Thymus (tissue), 11 donors: ENCODE measurements at regions not wholly inside any gene's neighbourhood (a gene's known extent, or its start where the extent isn't known, plus 50 kb on each side); places are given as distances from the start of the nearest gene placed in this dataset.

ENCODE experiments used
- DNase-seq, 9 donors: peaks; one replicate each; pipeline ENCODE4 v3.0.0-alpha.2; 2013; ENCODE audit warnings: low spot score in 9 of 9, low read depth in 6 of 9, missing footprints in 1 of 9
- H3K27ac ChIP-seq, 2 donors: one replicate each; pipeline ENCODE4 v1.5.1; 2013; ENCODE audit warnings: control low read depth in 1 of 2, low read depth in 1 of 2, low read length in 1 of 2, mild to moderate bottlenecking in 1 of 2, moderate library complexity in 1 of 2
- H3K27me3 ChIP-seq, 2 donors: one replicate each; pipeline ENCODE4 v1.5.1; 2013; ENCODE audit warnings: low read length in 1 of 2; ENCODE audit not compliant: control insufficient read depth in 2 of 2, insufficient read depth in 1 of 2
- H3K36me3 ChIP-seq, 2 donors: one replicate each; pipeline ENCODE4 v1.5.1; 2013; ENCODE audit warnings: low read length in 1 of 2, mild to moderate bottlenecking in 1 of 2, moderate library complexity in 1 of 2; ENCODE audit not compliant: control insufficient read depth in 2 of 2, insufficient read depth in 2 of 2
- H3K4me1 ChIP-seq, 2 donors: one replicate each; pipeline ENCODE4 v1.5.1; 2013; ENCODE audit warnings: low read length in 2 of 2; ENCODE audit not compliant: control insufficient read depth in 2 of 2, insufficient read depth in 2 of 2
- H3K4me3 ChIP-seq, 2 donors: one replicate each; pipeline ENCODE4 v1.5.1; 2013; ENCODE audit warnings: low read length in 2 of 2, control low read depth in 1 of 2, mild to moderate bottlenecking in 1 of 2
- H3K9me3 ChIP-seq, 2 donors: one replicate each; pipeline ENCODE4 v1.5.1; 2013; ENCODE audit warnings: low read length in 1 of 2, mild to moderate bottlenecking in 1 of 2; ENCODE audit not compliant: control insufficient read depth in 2 of 2, insufficient read depth in 1 of 2
- WGBS: extraction: QIAGEN DNeasy Blood & Tissue Kit; methylation state at CpG from one replicate; pipeline ENCODE4 v1.1.7; 2013; 5-methylcytosine and 5-hydroxymethylcytosine counted together
- donor health status: healthy.

DNA sequence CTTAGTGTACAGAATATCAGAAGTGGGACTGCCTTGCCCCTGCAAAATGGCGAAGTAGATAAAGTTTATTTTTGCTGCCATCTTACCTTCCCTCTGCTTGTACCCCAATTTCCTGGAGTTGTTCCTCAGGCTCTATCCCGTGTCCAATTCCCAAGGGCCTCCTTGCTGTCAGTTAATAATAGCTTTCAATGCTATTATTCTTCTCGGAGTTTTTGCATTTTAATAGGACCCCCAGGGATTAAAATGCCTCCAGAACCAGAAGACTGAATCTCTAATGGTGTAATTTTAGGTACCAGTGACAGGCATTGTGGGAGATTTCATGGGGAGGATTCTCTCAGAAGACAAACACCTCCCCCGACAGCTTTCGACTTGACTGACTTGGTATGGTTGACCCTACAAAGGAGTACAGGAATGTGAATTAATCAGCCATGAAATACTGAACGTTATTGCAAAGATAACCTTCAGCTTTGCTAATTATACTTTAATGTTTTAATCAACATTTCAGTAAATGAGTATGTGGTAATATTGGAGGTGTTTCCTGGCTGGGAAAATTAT lies 75.2 kb downstream of the ZNF22 start:
- 79% methylated on average over 6 of the region's 6 CpGs for WGBS
- Histone ChIP-seq H3K27me3 (no peaks in the 10 kb centered on the region), H3K27ac (no peak overlapping the region), H3K4me1 (no peaks in the 10 kb centered on the region), H3K4me3 (no peak overlapping the region), H3K9me3 (peaks cover 3 to 26% of the 10 kb centered on the region in 2 donors), H3K36me3 (no peaks in the 10 kb centered on the region)
- DNase-seq = no peak

DNA sequence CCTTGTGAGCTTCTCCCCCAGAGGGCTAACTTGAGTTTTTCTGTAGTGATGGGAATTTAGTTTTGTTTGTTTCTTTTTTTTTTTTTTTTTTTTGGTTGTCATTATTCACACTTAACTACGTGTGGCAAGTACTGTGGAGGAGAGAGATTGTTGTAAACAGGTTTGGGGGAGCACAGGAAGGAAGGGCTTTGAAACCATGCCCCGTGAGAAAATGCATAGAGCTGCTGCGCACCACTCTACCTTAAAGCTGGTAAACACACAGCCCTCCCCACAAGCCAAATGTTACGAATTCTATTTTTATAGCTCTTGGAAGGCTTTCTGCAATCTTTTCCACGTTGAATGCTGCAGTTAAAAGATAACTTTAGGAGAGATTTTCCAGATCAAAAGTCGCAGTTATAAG lies 76.2 kb downstream of the ZNF22 start:
- Histone ChIP-seq H3K9me3 (peaks cover 3 to 18% of the 10 kb centered on the region in 2 donors), H3K27me3 (no peaks in the 10 kb centered on the region), H3K4me3 (no peak overlapping the region), H3K27ac (no peak overlapping the region), H3K36me3 (no peaks in the 10 kb centered on the region), H3K4me1 (no peaks in the 10 kb centered on the region)
- 9% methylated on average over 6 of the region's 6 CpGs for WGBS
- DNase-seq = peak; percentile 9 to 69 (median 26)

GRCh38 chr10:45080331-45080730 lies 79.6 kb downstream of the ZNF22 start:
- WGBS = 98% methylated on average over 3 of the region's 3 CpGs
- no peaks in the 10 kb centered on the region for H3K4me1 ChIP-seq
- no peak for DNase-seq

GRCh38 chr10:45082176-45082575 lies 81.5 kb downstream of the ZNF22 start:
- Histone ChIP-seq H3K36me3 (no peaks in the 10 kb centered on the region), H3K4me1 (no peaks in the 10 kb centered on the region), H3K9me3 (peaks cover 0 to 3% of the 10 kb centered on the region in 2 donors), H3K27me3 (no peaks in the 10 kb centered on the region), H3K27ac (no peak overlapping the region), H3K4me3 (no peak overlapping the region)
- DNase-seq = no peak
- WGBS = 92% methylated on average over 1 of the region's 1 CpG

More at GRCh38 chr10:45080331-45080730, 79.6 kb downstream of the ZNF22 start:
- Histone ChIP-seq H3K9me3 (no peaks in the 10 kb centered on the region), H3K36me3 (no peaks in the 10 kb centered on the region), H3K4me3 (no peak overlapping the region), H3K27me3 (no peaks in the 10 kb centered on the region), H3K27ac (no peak overlapping the region)

DNA sequence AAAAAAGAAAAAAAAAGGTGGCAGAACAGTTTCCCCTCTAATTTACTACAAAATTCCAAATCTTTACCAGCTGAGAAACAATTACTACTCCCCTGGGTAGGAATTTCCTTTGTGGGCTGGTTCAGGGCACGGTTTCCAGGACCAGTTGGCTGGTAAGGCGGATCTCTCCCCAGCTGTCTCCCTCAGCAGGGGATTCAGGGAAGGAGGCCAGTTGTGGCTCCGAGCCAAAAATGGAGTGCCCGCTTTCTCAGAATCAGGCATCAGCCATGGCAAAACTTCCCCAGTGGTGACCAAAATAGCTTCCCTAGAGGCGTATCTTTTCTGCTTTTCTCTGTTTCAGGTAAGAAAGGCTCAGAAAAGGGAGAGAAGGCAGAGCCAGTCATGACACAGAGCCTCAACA lies 91.2 kb downstream of the ZNF22 start:
- Histone ChIP-seq H3K9me3 (no peaks in the 10 kb centered on the region), H3K4me1 (peaks cover 0 to 5% of the 10 kb centered on the region in 2 donors), H3K36me3 (no peaks in the 10 kb centered on the region), H3K4me3 (no peak overlapping the region), H3K27me3 (no peaks in the 10 kb centered on the region), H3K27ac (no peak overlapping the region)
- 96% methylated on average over 5 of the region's 5 CpGs for WGBS
- DNase-seq = no peak

DNA sequence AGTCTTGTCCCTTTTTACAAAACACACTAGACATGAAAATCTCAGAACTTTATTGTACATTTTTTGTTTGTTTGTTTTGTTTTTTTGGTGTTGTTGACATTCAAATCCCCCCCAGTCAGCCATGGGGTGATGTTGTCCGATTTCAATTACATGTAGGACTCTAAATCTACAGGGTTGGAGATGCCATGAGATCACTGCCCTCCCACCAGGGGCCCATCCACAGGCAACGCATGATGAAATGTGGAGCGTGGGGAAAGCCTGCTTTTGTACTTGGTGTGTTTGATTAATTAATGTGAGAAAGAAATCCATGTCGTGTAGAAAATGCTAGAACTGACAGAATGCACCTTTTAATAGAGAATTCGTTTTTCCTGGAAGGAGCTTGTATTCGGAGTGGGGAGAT lies 93.2 kb downstream of the ZNF22 start:
- DNase-seq = no peak
- 95% methylated on average over 6 of the region's 6 CpGs for WGBS
- Histone ChIP-seq H3K9me3 (no peaks in the 10 kb centered on the region), H3K4me1 (peaks cover 0 to 5% of the 10 kb centered on the region in 2 donors), H3K27ac (no peak overlapping the region), H3K27me3 (no peaks in the 10 kb centered on the region), H3K4me3 (no peak overlapping the region), H3K36me3 (no peaks in the 10 kb centered on the region)

DNA sequence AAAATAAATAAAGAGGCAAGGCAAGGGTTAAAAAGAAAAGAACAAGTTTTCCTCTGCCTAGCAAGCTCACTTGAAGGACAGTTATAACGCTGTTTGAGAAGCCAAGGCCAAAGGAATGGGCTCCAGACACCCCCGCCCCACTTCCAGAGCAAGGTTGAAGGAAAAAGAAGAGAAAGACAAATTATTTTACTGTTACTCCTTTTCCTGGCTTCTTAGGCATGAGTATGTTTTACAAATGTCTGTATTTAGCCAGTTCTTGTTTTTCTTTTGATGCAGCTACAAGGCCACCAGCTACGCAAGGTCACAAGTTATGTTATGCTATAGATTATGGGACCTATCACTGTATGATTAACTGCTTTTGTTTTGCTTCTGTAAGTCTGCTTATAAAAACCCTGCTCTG lies 94.6 kb downstream of the ZNF22 start:
- Histone ChIP-seq H3K4me1 (peaks cover 0 to 5% of the 10 kb centered on the region in 2 donors), H3K36me3 (no peaks in the 10 kb centered on the region), H3K9me3 (no peaks in the 10 kb centered on the region), H3K27ac (no peak overlapping the region), H3K4me3 (no peak overlapping the region), H3K27me3 (no peaks in the 10 kb centered on the region)
- 97% methylated on average over 3 of the region's 3 CpGs for WGBS
- no peak for DNase-seq

DNA sequence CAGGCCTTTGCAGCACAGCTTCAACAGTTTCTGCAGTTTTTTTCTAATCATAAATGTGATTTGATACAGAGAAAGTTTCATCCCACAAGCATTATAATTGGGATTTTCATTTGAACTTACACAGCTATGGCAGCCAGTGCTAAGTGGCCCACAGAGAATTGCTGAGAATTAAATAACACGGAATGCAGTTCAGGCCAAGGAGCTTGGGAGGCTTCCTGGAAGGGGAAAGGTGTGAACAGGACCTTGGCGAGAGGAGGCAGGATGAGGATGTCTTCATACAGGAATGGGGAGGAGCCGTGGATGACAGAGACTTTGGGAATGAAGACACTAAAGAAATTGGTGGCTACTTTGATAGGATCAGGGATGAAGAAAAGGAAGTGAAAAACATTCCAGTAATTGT lies 95.3 kb downstream of the ZNF22 start:
- H3K36me3 ChIP-seq = no peaks in the 10 kb centered on the region

DNA sequence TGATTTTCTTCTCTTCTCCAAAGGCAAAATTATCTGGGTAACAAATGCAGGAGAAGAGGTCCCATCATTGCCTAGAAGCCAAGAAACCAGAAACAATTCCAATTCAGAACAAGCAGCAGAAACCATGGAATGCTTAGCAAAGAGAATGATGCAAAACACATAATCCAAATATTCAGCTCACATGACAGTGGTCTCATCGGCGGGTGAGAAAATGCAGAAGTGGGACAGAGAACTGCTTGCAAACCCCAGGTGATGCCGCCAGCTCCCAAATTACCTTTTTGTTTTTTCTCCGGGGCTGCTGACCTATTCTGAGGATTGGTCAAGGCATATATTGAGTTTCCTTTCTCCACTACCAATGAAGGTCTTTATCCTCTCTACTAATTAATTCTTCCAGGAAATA lies 99.7 kb downstream of the ZNF22 start:
- WGBS = 31% methylated on average over 4 of the region's 4 CpGs
- no peak overlapping the region for H3K27ac ChIP-seq
- H3K9me3 ChIP-seq = no peaks in the 10 kb centered on the region
- peaks cover 2 to 6% of the 10 kb centered on the region in 2 donors for H3K27me3 ChIP-seq
- H3K36me3 ChIP-seq = no peaks in the 10 kb centered on the region
- no peaks in the 10 kb centered on the region for H3K4me1 ChIP-seq
- H3K4me3 ChIP-seq = no peak overlapping the region
- DNase-seq = no peak

More for the DNA sequence above, 95.3 kb downstream of the ZNF22 start:
- H3K9me3 ChIP-seq = no peaks in the 10 kb centered on the region
- peaks cover under 1 to 2% of the 10 kb centered on the region in 2 donors for H3K27me3 ChIP-seq
- DNase-seq = no peak
- H3K27ac ChIP-seq = no peak overlapping the region
- peaks cover 0 to 3% of the 10 kb centered on the region in 2 donors for H3K4me1 ChIP-seq
- WGBS = 94% methylated on average over 3 of the region's 3 CpGs
- H3K4me3 ChIP-seq = no peak overlapping the region
